OCI-LY3 (cell line): ENCODE measurements at regions not wholly inside any gene's neighbourhood (a gene's known extent, or its start where the extent isn't known, plus 50 kb on each side); places are given as distances from the start of the nearest gene placed in this dataset.

Source experiments
- H2AFZ ChIP-seq: fragments of 200-600, 300-600 bp; shearing (Covaris generic); 2 replicates; pipeline ENCODE4 v1.6.0; 2014; ENCODE audit warnings: antibody characterized with exemption, low read depth, low read length
- H3K27ac ChIP-seq: fragments of 200-600, 300-600 bp; sonication (generic); 2 replicates; pipeline ENCODE4 v1.5.1; 2014; ENCODE audit warnings: mild to moderate bottlenecking, low read length, moderate library complexity, mixed read lengths
- H3K27me3 ChIP-seq: fragments of 200-600, 300-600 bp; sonication (generic); 2 replicates; pipeline ENCODE4 v1.6.1; 2014; ENCODE audit warnings: low read depth, low read length, mixed read lengths
- H3K36me3 ChIP-seq: fragments of 200-600, 300-600 bp; sonication (generic); replicated peaks from 2 replicates; pipeline ENCODE3; 2014; ENCODE audit warnings: low read depth, low read length, mixed read lengths
- H3K4me1 ChIP-seq: fragments of 300-600, 200-600 bp; sonication (generic); 2 replicates; pipeline ENCODE4 v1.6.1; 2014; ENCODE audit warnings: low read length, mixed read lengths
- H3K4me2 ChIP-seq: fragments of 200-600, 300-600 bp; sonication (generic); 2 replicates; pipeline ENCODE4 v1.6.1; 2014; ENCODE audit warnings: low read length, mixed read lengths
- H3K4me3 ChIP-seq: fragments of 300-600, 200-600 bp; sonication (generic); 2 replicates; pipeline ENCODE4 v1.5.1; 2014; ENCODE audit warnings: antibody characterized with exemption, mild to moderate bottlenecking, low read length, moderate library complexity
- H3K79me2 ChIP-seq: fragments of 300-600, 200-600 bp; shearing (Covaris generic); 2 replicates; pipeline ENCODE4 v1.6.1; 2014; ENCODE audit warnings: mild to moderate bottlenecking, low read length, mixed read lengths
- H3K9ac ChIP-seq: fragments of 300-600, 200-600 bp; shearing (Covaris generic); 2 replicates; pipeline ENCODE4 v1.6.0; 2014; ENCODE audit warnings: mild to moderate bottlenecking, low read length, moderate library complexity
- H3K9me3 ChIP-seq: fragments of 200-600, 300-600 bp; shearing (Covaris generic); 2 replicates; pipeline ENCODE4 v1.6.1; 2014; ENCODE audit warnings: low read length, mixed read lengths; ENCODE audit not compliant: insufficient read depth
- H4K20me1 ChIP-seq: fragments of 200-600, 300-600 bp; sonication (generic); 2 replicates; pipeline ENCODE4 v1.6.1; 2016; ENCODE audit warnings: low read length, mixed read lengths; ENCODE audit not compliant: insufficient read depth
- CTCF ChIP-seq: fragments of 200-600, 300-600 bp; sonication (generic); IDR thresholded peaks from 2 replicates; pipeline ENCODE4 v1.5.1; 2014; ENCODE audit warnings: antibody characterized with exemption, low read length, low read depth
- EZH2phosphoT487 ChIP-seq: fragments of 200-600 bp; shearing (Covaris generic); IDR thresholded peaks from 2 replicates; pipeline ENCODE4 v1.6.1; 2018; ENCODE audit warnings: antibody characterized with exemption, mixed run types, low read depth

- no peak for TF ChIP-seq CTCF
- TF ChIP-seq EZH2phosphoT487: no peak
These were observed 169.5 kb upstream of the CNTN6 start for GRCh38 chr3:923161-923910.

GRCh38 chr3:930866-931265, 162.0 kb upstream of the CNTN6 start:
- H3K9ac ChIP-seq: no peak overlapping the region
- H3K4me1 ChIP-seq: 0 out of 2 replicates have a peak, but pooled peaks cover under 1% of the 10 kb centered on the region
- H3K4me2 ChIP-seq: no peak overlapping the region
- no peaks in the 10 kb centered on the region for H4K20me1 ChIP-seq
- H3K36me3 ChIP-seq: no peaks in the 10 kb centered on the region
- H3K27me3 ChIP-seq: no peaks in the 10 kb centered on the region
- H3K27ac ChIP-seq: no peak overlapping the region
- TF ChIP-seq EZH2phosphoT487 (no peak), CTCF (no peak)
- no peaks in the 10 kb centered on the region for H3K79me2 ChIP-seq
- H2AFZ ChIP-seq: no peak overlapping the region
- no peaks in the 10 kb centered on the region for H3K9me3 ChIP-seq
- no peak overlapping the region for H3K4me3 ChIP-seq

More at GRCh38 chr3:923161-923910, 169.5 kb upstream of the CNTN6 start:
- Histone ChIP-seq H3K27me3 (no peaks in the 10 kb centered on the region), H3K9me3 (no peaks in the 10 kb centered on the region), H3K4me3 (no peak overlapping the region), H3K27ac (no peak overlapping the region), H3K4me1 (peaks cover 2% of the 10 kb centered on the region), H2AFZ (no peak overlapping the region), H3K4me2 (no peak overlapping the region), H3K9ac (no peak overlapping the region), H3K36me3 (no peaks in the 10 kb centered on the region), H3K79me2 (no peaks in the 10 kb centered on the region), H4K20me1 (no peaks in the 10 kb centered on the region)

GRCh38 chr3:933326-933725, 159.5 kb upstream of the CNTN6 start:
- H2AFZ ChIP-seq: 0 out of 2 replicates have a peak overlapping the region, but pooled peaks have one; percentile 16
- H3K9ac ChIP-seq: no peak overlapping the region
- no peaks in the 10 kb centered on the region for H3K36me3 ChIP-seq
- H3K27ac ChIP-seq: no peak overlapping the region
- no peaks in the 10 kb centered on the region for H4K20me1 ChIP-seq
- no peak overlapping the region for H3K4me3 ChIP-seq
- H3K9me3 ChIP-seq: peaks cover 6% of the 10 kb centered on the region; the same call in 1 of the 2 replicates
- H3K4me1 ChIP-seq: peaks cover 9% of the 10 kb centered on the region
- no peak for TF ChIP-seq CTCF
- no peak for TF ChIP-seq EZH2phosphoT487
- H3K79me2 ChIP-seq: no peaks in the 10 kb centered on the region
- H3K4me2 ChIP-seq: no peak overlapping the region
- no peaks in the 10 kb centered on the region for H3K27me3 ChIP-seq

GRCh38 chr3:944786-945185, 148.0 kb upstream of the CNTN6 start:
- H3K36me3 ChIP-seq: no peaks in the 10 kb centered on the region
- no peak overlapping the region for H2AFZ ChIP-seq
- no peaks in the 10 kb centered on the region for H4K20me1 ChIP-seq
- H3K9ac ChIP-seq: no peak overlapping the region
- H3K4me1 ChIP-seq: no peaks in the 10 kb centered on the region
- TF ChIP-seq CTCF (no peak), EZH2phosphoT487 (no peak)
- no peak overlapping the region for H3K27ac ChIP-seq
- no peaks in the 10 kb centered on the region for H3K9me3 ChIP-seq
- no peaks in the 10 kb centered on the region for H3K27me3 ChIP-seq
- H3K4me2 ChIP-seq: no peak overlapping the region
- H3K4me3 ChIP-seq: no peak overlapping the region
- H3K79me2 ChIP-seq: no peaks in the 10 kb centered on the region
